GM12864 (cell line): ENCODE measurements at regions not wholly inside any gene's neighbourhood (a gene's known extent, or its start where the extent isn't known, plus 50 kb on each side); places are given as distances from the start of the nearest gene placed in this dataset.

ENCODE experiments used
- DNase-seq: peaks from one replicate; pipeline ENCODE4 v3.0.0-alpha.2; 2011; ENCODE audit warnings: low read depth
- H3K4me3 ChIP-seq: 2 replicates; pipeline ENCODE4 v1.5.1; 2011; ENCODE audit warnings: mild to moderate bottlenecking, low read depth, low read length, control low read depth
- CTCF ChIP-seq: IDR thresholded peaks from 2 replicates; pipeline ENCODE4 v1.5.1; 2011; ENCODE audit warnings: low read depth, mild to moderate bottlenecking, moderate library complexity, low read length, control low read depth, inconsistent platforms; ENCODE audit errors: missing control alignments

GRCh38 chr4:129916991-129917390, 821.0 kb downstream of the C4orf33 start:
- DNase-seq: no peak
- TF ChIP-seq CTCF: no peak
- H3K4me3 ChIP-seq: no peak overlapping the region

- no peak for TF ChIP-seq CTCF
- H3K4me3 ChIP-seq: no peak overlapping the region
- no peak for DNase-seq
Observed at GRCh38 chr4:129917651-129918050, 821.7 kb downstream of the C4orf33 start.

- no peak for TF ChIP-seq CTCF
- no peak for DNase-seq
- H3K4me3 ChIP-seq: no peak overlapping the region
Observed at GRCh38 chr4:129926936-129927335, 831.0 kb downstream of the C4orf33 start.

- peak; percentile 14 for TF ChIP-seq CTCF
Observed at GRCh38 chr4:129929052-129929451, 833.1 kb downstream of the C4orf33 start.

GRCh38 chr4:129929984-129930383, 834.0 kb downstream of the C4orf33 start:
- no peak for TF ChIP-seq CTCF
- H3K4me3 ChIP-seq: no peak overlapping the region
- DNase-seq: no peak

More at GRCh38 chr4:129929052-129929451, 833.1 kb downstream of the C4orf33 start:
- no peak overlapping the region for H3K4me3 ChIP-seq
- no peak for DNase-seq

- H3K4me3 ChIP-seq: no peak overlapping the region
- DNase-seq: no peak
- TF ChIP-seq CTCF: no peak
Observed at GRCh38 chr4:129950217-129950616, 854.3 kb downstream of the C4orf33 start.

- TF ChIP-seq CTCF: no peak
- DNase-seq: no peak
- H3K4me3 ChIP-seq: no peak overlapping the region
Observed at GRCh38 chr4:129966175-129966574, 870.2 kb downstream of the C4orf33 start.
